H1 (cell line): ENCODE measurements at regions not wholly inside any gene's neighbourhood (a gene's known extent, or its start where the extent isn't known, plus 50 kb on each side); places are given as distances from the start of the nearest gene placed in this dataset.
"Not testable (repeated sequence)": the region's sequence is repeated elsewhere in the genome, so short reads cannot be mapped to it uniquely, and the experiment has no call there.

Source experiments
- CTCF ChIA-PET: fragments of 300-600 bp; sonication (Branson Sonifier 250); formaldehyde crosslinking; loops from one replicate; lab custom pipeline; 2021; ENCODE audit not compliant: partially characterized antibody; lab: Charles Lee
- POLR2A ChIA-PET: fragments of 300-600 bp; sonication (Branson Sonifier 250); formaldehyde crosslinking; loops from one replicate; lab custom pipeline; 2021; ENCODE audit warnings: inconsistent platforms; ENCODE audit not compliant: partially characterized antibody; lab: Charles Lee
- DNase-seq, 2 experiments: peaks; one replicate each; pipeline versions ENCODE4 v3.0.0 to v3.0.0-alpha.2; 2010 to 2022; ENCODE audit warnings: low spot score in 2 of 2, low read depth in 1 of 2, mixed read lengths in 1 of 2
- FAIRE-seq: peaks from 2 replicates; lab custom pipeline; 2011; peaks lifted over from hg19 to GRCh38; lab: Jason Lieb, UNC
- H2AFZ ChIP-seq: 2 replicates; pipeline ENCODE4 v1.8.1; 2012; ENCODE audit warnings: low read length, inconsistent platforms
- H2AK5ac ChIP-seq: 2 replicates; pipeline ENCODE4 v1.6.1; 2013; ENCODE audit warnings: low read depth, low read length
- H2BK120ac ChIP-seq: replicated peaks from 2 replicates; pipeline ENCODE3; 2013; ENCODE audit warnings: low read depth, low read length, inconsistent platforms
- H2BK12ac ChIP-seq: 2 replicates; pipeline ENCODE4 v1.6.1; 2013; ENCODE audit warnings: low read depth, low read length
- H2BK15ac ChIP-seq: 2 replicates; pipeline ENCODE4 v1.6.1; 2013; ENCODE audit warnings: low read length
- H2BK20ac ChIP-seq: 2 replicates; pipeline ENCODE4 v1.6.1; 2013; ENCODE audit warnings: low read length
- H2BK5ac ChIP-seq: 2 replicates; pipeline ENCODE4 v1.6.1; 2013; ENCODE audit warnings: low read depth, low read length
- H3K14ac ChIP-seq: 2 replicates; pipeline ENCODE4 v1.6.1; 2013; ENCODE audit warnings: inconsistent platforms; ENCODE audit not compliant: insufficient read length
- H3K18ac ChIP-seq: 2 replicates; pipeline ENCODE4 v1.6.1; 2013; ENCODE audit warnings: low read length; ENCODE audit errors: extremely low read depth
- H3K23ac ChIP-seq: 2 replicates; pipeline ENCODE4 v1.6.1; 2013; ENCODE audit warnings: inconsistent platforms; ENCODE audit not compliant: insufficient read length
- H3K23me2 ChIP-seq: 2 replicates; pipeline ENCODE4 v1.6.1; 2013; ENCODE audit warnings: low read depth, low read length
- H3K27ac ChIP-seq: 2 replicates; pipeline ENCODE4 v1.6.1; 2011; ENCODE audit warnings: low read depth, low read length, inconsistent platforms
- H3K27me3 ChIP-seq, 4 experiments: replicated peaks in 1 of 4; 1 replicate in 1 of 4; 2 replicates in 3 of 4; pipeline versions ENCODE4 v1.6.1 to v1.8.1; 2011 to 2013; ENCODE audit warnings: low read length in 3 of 4, mild to moderate bottlenecking in 3 of 4, inconsistent platforms in 2 of 4, mixed read lengths in 2 of 4, moderate library complexity in 1 of 4; ENCODE audit not compliant: control insufficient read depth in 3 of 4, insufficient read depth in 3 of 4; ENCODE audit errors: extremely low read depth in 1 of 4
- H3K36me3 ChIP-seq, 4 experiments: 2 replicates each; pipeline versions ENCODE4 v1.6.1 to v1.8.1; 2011 to 2013; ENCODE audit warnings: mild to moderate bottlenecking in 4 of 4, low read length in 3 of 4, moderate library complexity in 2 of 4, control low read depth in 1 of 4, inconsistent platforms in 1 of 4; ENCODE audit not compliant: insufficient read depth in 4 of 4, control insufficient read depth in 2 of 4
- H3K4ac ChIP-seq: replicated peaks from 2 replicates; pipeline ENCODE3; 2013; ENCODE audit warnings: low read length, low read depth, mixed read lengths, inconsistent platforms; ENCODE audit not compliant: insufficient read length
- H3K4me1 ChIP-seq, 4 experiments: replicated peaks in 1 of 4; 1 replicate in 1 of 4; 2 replicates in 3 of 4; pipeline versions ENCODE4 v1.6.1 to v1.8.1; 2011 to 2013; ENCODE audit warnings: low read length in 3 of 4, inconsistent platforms in 2 of 4, mixed read lengths in 1 of 4; ENCODE audit not compliant: insufficient read depth in 4 of 4, control insufficient read depth in 3 of 4
- H3K4me2 ChIP-seq, 2 experiments: 2 replicates each; pipeline versions ENCODE4 v1.6.1 to v1.8.1; 2011 to 2013; ENCODE audit warnings: low read depth in 2 of 2, low read length in 2 of 2, control low read depth in 1 of 2, inconsistent platforms in 1 of 2, mild to moderate bottlenecking in 1 of 2; ENCODE audit not compliant: insufficient read depth in 1 of 2
- H3K4me3 ChIP-seq, 4 experiments: fragments of 200-600, 300-600 bp in 1 of 4; sonication (generic), shearing (Covaris generic), sonication (Bioruptor Twin) in 1 of 4; 2 replicates each; pipeline versions ENCODE4 v1.5.1 to v1.8.1; 2011 to 2016; ENCODE audit warnings: low read length in 4 of 4, low read depth in 3 of 4, control low read depth in 2 of 4, inconsistent platforms in 2 of 4, mild to moderate bottlenecking in 2 of 4, mixed read lengths in 1 of 4, moderate library complexity in 1 of 4; ENCODE audit not compliant: insufficient read depth in 2 of 4; ENCODE audit errors: extremely low read depth in 1 of 4
- H3K56ac ChIP-seq: replicated peaks from 2 replicates; pipeline ENCODE3; 2013; ENCODE audit warnings: low read depth, mild to moderate bottlenecking, mixed read lengths, low read length, inconsistent platforms; ENCODE audit not compliant: insufficient read length
- H3K79me1 ChIP-seq: 2 replicates; pipeline ENCODE4 v1.6.1; 2013; ENCODE audit warnings: low read depth, low read length, control low read depth
- H3K79me2 ChIP-seq, 2 experiments: 2 replicates each; pipeline versions ENCODE4 v1.6.1 to v1.8.1; 2012 to 2013; ENCODE audit warnings: low read length in 2 of 2, mild to moderate bottlenecking in 2 of 2, inconsistent platforms in 1 of 2; ENCODE audit not compliant: insufficient read depth in 2 of 2, control insufficient read depth in 1 of 2
- H3K9ac ChIP-seq, 4 experiments: replicated peaks in 1 of 4; 1 replicate in 1 of 4; 2 replicates in 3 of 4; pipeline versions ENCODE4 v1.6.1 to v1.8.1; 2011 to 2013; ENCODE audit warnings: low read depth in 3 of 4, low read length in 3 of 4, control low read depth in 2 of 4, mild to moderate bottlenecking in 2 of 4, moderate library complexity in 2 of 4, inconsistent platforms in 1 of 4; ENCODE audit errors: extremely low read depth in 1 of 4
- H3K9me3 ChIP-seq, 2 experiments: 2 replicates each; pipeline versions ENCODE4 v1.6.1 to v1.8.1; 2012 to 2013; ENCODE audit warnings: mild to moderate bottlenecking in 2 of 2, moderate library complexity in 2 of 2, control low read depth in 1 of 2, inconsistent platforms in 1 of 2, low read depth in 1 of 2, low read length in 1 of 2, mixed read lengths in 1 of 2; ENCODE audit not compliant: insufficient read depth in 2 of 2
- H4K20me1 ChIP-seq, 2 experiments: replicated peaks in 1 of 2; 2 replicates each; pipeline versions ENCODE3 to v1.8.1; 2011 to 2013; ENCODE audit warnings: inconsistent platforms in 2 of 2, low read length in 2 of 2, mild to moderate bottlenecking in 1 of 2; ENCODE audit not compliant: insufficient read depth in 2 of 2, control insufficient read depth in 1 of 2
- H4K5ac ChIP-seq: 2 replicates; pipeline ENCODE4 v1.6.1; 2013; ENCODE audit warnings: low read length, low read depth, mixed read lengths, inconsistent platforms; ENCODE audit not compliant: insufficient read length
- H4K8ac ChIP-seq: 2 replicates; pipeline ENCODE4 v1.8.0; 2013; ENCODE audit warnings: mild to moderate bottlenecking, moderate library complexity, low read length, inconsistent platforms; ENCODE audit not compliant: insufficient read depth; ENCODE audit errors: extremely low read depth
- H4K91ac ChIP-seq: replicated peaks from 2 replicates; pipeline ENCODE3; 2013; ENCODE audit warnings: low read length, mixed read lengths, inconsistent platforms; ENCODE audit not compliant: insufficient read length
- ATF3 ChIP-seq: IDR thresholded peaks from 2 replicates; pipeline ENCODE4 v1.6.1; 2011; ENCODE audit warnings: low read depth, mild to moderate bottlenecking, low read length; ENCODE audit not compliant: insufficient read depth
- SIX5 ChIP-seq: IDR thresholded peaks from 2 replicates; pipeline ENCODE4 v1.6.1; 2011; ENCODE audit warnings: mild to moderate bottlenecking, low read depth, low read length
- TBP ChIP-seq: IDR thresholded peaks from 2 replicates; pipeline ENCODE4 v1.6.1; 2011; ENCODE audit warnings: low read depth, low read length, improper control_type of control experiment
- whole genome bisulfite sequencing, 2 experiments: shearing (Covaris generic) in 1 of 2; methylation state at CpG; one replicate each; pipeline versions ENCODE4 v1.1.6 to v1.1.7; 2013 to 2015; ENCODE audit warnings: low lambda C conversion rate in 2 of 2, mixed read lengths in 2 of 2, inconsistent platforms in 1 of 2, low coverage in 1 of 2, missing lambda C conversion rate in 1 of 2; ENCODE audit not compliant: insufficient replicate concordance in 2 of 2, insufficient coverage in 1 of 2, insufficient read length in 1 of 2; ENCODE audit errors: extremely low coverage in 1 of 2, missing lambda C conversion rate in 1 of 2; 5-methylcytosine and 5-hydroxymethylcytosine counted together

- no peak for TF ChIP-seq TBP
- no peak for TF ChIP-seq ATF3
- no peak for TF ChIP-seq SIX5
Measured at GRCh38 chr19:20307127-20307526, 140.1 kb downstream of the ZNF486 start (continued).

- FAIRE-seq, result not testable (repeated sequence)
Measured at GRCh38 chr19:20296314-20296713, 129.3 kb downstream of the ZNF486 start.

More at GRCh38 chr19:20296314-20296713, 129.3 kb downstream of the ZNF486 start:
- H3K18ac ChIP-seq, H3K4me3 ChIP-seq, H3K27ac ChIP-seq, H2BK12ac ChIP-seq, H2BK15ac ChIP-seq, H3K4me2 ChIP-seq, H3K4ac ChIP-seq, H3K27me3 ChIP-seq, H4K20me1 ChIP-seq, H3K23me2 ChIP-seq, DNase-seq, H2BK120ac ChIP-seq, H2BK20ac ChIP-seq, H3K36me3 ChIP-seq, H2BK5ac ChIP-seq, H4K5ac ChIP-seq, H3K9ac ChIP-seq, POLR2A ChIA-PET, H3K79me1 ChIP-seq, CTCF ChIA-PET, H2AK5ac ChIP-seq, H3K4me1 ChIP-seq, H2AFZ ChIP-seq, H4K8ac ChIP-seq, H4K91ac ChIP-seq, H3K56ac ChIP-seq, H3K79me2 ChIP-seq, H3K14ac ChIP-seq, H3K23ac ChIP-seq: not testable (repeated sequence)
- WGBS, 2 experiments, result 98% methylated on average over 9 of the region's 30 CpGs; no CpG with 5 or more reads in 1 of the 2 experiments
- peaks cover 0 to 13% of the 10 kb centered on the region in 2 experiments; a peak in 1 of 4 replicates for H3K9me3 ChIP-seq
